ENCODE measurements at regions not wholly inside any gene's neighbourhood (a gene's known extent, or its start where the extent isn't known, plus 50 kb on each side); places are given as distances from the start of the nearest gene placed in this dataset.

DNA sequence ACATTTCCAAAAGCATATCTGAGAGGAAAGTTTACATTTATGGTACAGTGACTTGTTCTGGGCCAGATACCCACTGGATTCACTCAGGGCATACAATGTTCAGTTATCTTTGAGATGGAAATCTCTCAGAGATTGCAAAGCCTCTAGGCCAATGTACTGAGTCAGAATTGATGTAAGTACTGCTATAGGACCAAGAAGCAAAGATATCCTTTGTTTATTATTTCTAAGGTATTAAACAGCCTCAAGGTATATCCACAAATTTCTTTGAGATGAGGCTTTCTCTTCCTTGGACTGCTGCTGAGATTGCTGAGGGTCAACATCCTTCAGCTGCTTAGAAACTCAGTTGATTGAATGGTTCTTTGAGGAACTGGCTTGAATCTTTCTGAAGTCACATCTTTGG, 484.0 kb downstream of the METTL15 start:
- H3K4me3 ChIP-seq (ENCODE audit: low read depth, low read length) = no peak overlapping the region
- TF ChIP-seq, protein P1, sequence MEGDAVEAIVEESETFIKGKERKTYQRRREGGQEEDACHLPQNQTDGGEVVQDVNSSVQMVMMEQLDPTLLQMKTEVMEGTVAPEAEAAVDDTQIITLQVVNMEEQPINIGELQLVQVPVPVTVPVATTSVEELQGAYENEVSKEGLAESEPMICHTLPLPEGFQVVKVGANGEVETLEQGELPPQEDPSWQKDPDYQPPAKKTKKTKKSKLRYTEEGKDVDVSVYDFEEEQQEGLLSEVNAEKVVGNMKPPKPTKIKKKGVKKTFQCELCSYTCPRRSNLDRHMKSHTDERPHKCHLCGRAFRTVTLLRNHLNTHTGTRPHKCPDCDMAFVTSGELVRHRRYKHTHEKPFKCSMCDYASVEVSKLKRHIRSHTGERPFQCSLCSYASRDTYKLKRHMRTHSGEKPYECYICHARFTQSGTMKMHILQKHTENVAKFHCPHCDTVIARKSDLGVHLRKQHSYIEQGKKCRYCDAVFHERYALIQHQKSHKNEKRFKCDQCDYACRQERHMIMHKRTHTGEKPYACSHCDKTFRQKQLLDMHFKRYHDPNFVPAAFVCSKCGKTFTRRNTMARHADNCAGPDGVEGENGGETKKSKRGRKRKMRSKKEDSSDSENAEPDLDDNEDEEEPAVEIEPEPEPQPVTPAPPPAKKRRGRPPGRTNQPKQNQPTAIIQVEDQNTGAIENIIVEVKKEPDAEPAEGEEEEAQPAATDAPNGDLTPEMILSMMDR (IDR thresholded peaks at IDR 0.05; ENCODE audit: insufficient read depth, low read length) = no peak
- no peak for DNase-seq (ENCODE audit: low read depth)

DNA sequence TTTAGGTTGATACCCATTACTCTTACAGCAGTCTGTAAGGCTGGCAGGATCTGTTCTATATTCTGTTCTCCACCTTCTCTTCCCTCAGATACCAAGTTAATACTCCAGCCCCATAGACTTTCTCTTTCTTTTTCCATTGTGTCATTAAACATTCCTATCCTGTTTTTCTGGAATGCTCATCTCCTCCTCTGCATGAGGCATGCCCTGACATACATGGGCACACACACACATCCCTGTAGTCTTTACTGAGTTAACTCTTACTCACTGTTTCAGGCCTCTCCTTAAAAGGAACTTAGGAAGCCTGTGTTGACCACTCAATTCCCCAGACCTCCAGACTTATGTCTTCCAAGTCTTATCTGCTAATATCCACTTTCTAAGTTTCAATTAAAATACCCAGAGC, 476.8 kb downstream of the METTL15 start:
- peak; percentile 38 for DNase-seq (ENCODE audit: low read depth)
- TF ChIP-seq, protein P1 (IDR thresholded peaks at IDR 0.05; ENCODE audit: insufficient read depth, low read length) = no peak
- no peak overlapping the region for H3K4me3 ChIP-seq (ENCODE audit: low read depth, low read length)

DNA sequence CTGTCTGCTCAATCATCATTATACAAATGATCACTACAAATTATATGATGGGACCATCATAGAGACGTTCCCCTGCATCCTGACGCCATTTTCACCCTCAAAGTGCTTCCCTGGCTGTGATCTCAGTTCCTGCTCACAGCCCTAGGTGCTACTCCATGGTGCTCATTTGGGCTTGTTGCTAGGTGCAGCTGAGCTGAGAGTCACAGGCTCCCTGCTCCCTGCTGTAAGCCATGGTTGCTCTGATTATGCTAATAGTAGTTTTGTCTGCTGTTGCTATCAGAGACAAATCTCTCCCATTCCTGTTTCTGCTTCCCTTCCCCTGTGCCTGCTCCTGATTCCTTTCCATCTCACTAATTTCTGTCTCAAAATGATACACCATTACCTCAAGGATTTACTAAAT, 474.3 kb downstream of the METTL15 start:
- TF ChIP-seq, protein P1 (IDR thresholded peaks at IDR 0.05; ENCODE audit: insufficient read depth, low read length) = no peak
- DNase-seq (ENCODE audit: low read depth) = no peak

DNA sequence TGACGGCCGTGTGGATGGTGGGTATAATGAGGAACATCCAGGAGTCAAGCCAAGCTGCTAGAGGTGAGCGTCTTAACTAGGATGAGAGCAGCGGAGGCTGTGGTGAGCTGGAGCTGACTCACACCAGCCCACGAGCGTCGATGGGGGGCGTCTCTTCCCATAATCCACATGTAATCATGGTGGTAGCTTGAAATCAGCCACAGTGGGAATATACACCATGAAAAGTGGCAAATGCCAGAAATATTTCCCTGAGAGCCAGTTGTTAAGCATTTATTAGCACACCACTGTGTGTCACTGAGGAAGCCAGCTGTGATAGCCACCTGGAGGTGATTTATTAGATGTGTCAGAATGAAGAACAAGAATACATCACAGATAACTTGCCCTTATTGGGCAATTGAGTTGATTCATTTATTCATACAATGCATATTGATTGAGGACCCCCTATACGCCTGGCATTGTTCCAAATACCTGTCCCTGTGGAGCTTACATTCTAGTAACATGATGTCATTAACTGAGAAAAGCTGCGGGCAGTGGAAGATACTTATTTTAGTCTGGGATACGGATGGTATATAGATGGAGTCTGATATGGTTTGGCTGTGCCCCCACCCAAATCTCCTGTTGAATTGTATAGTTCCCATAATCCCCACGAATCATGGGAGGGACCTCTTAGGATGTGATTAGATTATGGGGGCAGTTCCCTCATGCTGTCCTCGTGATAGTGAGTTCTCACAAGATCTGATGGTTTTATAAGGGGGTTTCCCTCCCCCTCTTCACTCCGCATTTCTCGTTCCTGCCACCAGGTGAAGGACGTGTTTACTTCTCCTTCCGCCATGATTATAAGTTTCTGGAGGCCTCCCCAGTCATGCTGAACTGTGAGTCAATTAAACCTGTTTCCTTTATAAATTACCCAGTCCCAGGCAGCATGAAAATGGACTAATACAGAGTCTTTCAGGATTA, 473.4 kb downstream of the METTL15 start:
- TF ChIP-seq, protein P1 (IDR thresholded peaks at IDR 0.05; ENCODE audit: insufficient read depth, low read length) = peak; percentile 22
- peak; percentile 26 for DNase-seq (ENCODE audit: low read depth)
- no peak overlapping the region for H3K4me3 ChIP-seq (ENCODE audit: low read depth, low read length)

More for the DNA sequence above, 474.3 kb downstream of the METTL15 start:
- H3K4me3 ChIP-seq (ENCODE audit: low read depth, low read length) = no peak overlapping the region

DNA sequence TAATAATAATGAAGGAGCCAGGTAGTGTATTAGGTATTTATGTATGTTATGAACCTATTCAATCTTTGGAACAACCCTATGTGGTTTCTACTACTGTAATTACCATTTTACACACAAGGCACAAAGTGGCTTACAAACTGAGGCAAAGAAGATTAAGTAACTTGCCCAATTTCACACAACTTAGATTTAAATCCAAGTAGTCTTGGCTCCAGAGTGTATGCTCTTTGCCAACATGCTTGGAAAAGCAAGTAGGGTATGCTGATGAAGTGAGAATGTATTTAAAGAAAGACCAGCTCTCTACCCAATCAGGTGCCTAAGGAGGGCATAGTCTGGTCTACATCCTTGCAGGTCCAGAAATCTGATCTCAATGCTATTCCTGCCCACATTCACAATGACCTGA, 463.2 kb downstream of the METTL15 start:
- no peak for DNase-seq (ENCODE audit: low read depth)
- TF ChIP-seq, protein P1 (IDR thresholded peaks at IDR 0.05; ENCODE audit: insufficient read depth, low read length) = no peak
- no peak overlapping the region for H3K4me3 ChIP-seq (ENCODE audit: low read depth, low read length)

DNA sequence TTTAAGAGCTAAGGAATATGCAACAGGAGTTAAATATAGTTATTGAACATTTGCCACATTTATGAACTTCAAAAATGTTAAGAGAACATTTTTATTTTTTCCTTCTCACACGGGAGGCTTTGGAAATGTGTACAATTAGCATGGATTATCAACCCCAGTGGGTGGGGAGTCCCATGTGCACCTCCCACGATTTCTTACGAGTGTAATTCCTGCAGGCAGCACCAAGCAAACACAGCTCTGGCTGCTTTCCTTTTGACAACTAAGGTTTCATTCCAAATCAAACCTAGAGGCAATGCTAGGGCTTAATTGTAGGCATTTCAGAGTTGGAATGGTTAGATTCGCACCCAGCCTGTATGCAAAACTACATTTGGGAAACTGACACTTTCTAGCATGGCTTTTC, 460.9 kb downstream of the METTL15 start:
- no peak overlapping the region for H3K4me3 ChIP-seq (ENCODE audit: low read depth, low read length)
- DNase-seq (ENCODE audit: low read depth) = no peak
- TF ChIP-seq, protein P1 (IDR thresholded peaks at IDR 0.05; ENCODE audit: insufficient read depth, low read length) = no peak
